HG03280 (cell line): ENCODE measurements at regions not wholly inside any gene's neighbourhood (a gene's known extent, or its start where the extent isn't known, plus 50 kb on each side); places are given as distances from the start of the nearest gene placed in this dataset.
"Not testable (repeated sequence)": the region's sequence is repeated elsewhere in the genome, so short reads cannot be mapped to it uniquely, and the experiment has no call there.

Experiments used
- ATAC-seq: cut with Tn5 transposase; IDR thresholded peaks from one replicate; pipeline ENCODE4 v1.9.1; 2021; ENCODE audit warnings: mild to moderate bottlenecking, moderate library complexity; ENCODE audit not compliant: unreplicated experiment

GRCh38 chr4:24212642-24213041 lies 322.8 kb upstream of the PPARGC1A start:
- no peak for ATAC-seq

- no peak for ATAC-seq
Observed at GRCh38 chr4:24211856-24212255, 322.0 kb upstream of the PPARGC1A start.

GRCh38 chr4:24210332-24210902 lies 320.6 kb upstream of the PPARGC1A start:
- no peak for ATAC-seq

DNA sequence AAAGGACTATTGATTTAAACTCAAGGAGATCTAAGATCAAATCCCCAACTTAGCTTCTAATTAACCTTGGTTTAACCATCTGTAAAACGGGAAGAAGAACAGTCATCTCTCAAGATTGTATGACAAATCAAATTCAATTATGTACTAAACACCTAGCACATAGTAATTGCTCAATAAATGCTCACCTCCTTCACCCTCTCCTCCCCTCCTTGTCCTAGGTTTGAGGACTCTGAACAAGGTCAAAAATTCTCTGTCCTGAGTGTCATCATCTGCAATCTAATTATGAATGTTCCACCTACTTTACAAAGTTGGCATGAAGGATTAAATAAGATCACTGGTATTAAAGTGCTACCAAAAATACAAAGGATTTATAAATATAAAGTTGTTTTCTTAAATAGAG lies 320.1 kb upstream of the PPARGC1A start:
- ATAC-seq = no peak

DNA sequence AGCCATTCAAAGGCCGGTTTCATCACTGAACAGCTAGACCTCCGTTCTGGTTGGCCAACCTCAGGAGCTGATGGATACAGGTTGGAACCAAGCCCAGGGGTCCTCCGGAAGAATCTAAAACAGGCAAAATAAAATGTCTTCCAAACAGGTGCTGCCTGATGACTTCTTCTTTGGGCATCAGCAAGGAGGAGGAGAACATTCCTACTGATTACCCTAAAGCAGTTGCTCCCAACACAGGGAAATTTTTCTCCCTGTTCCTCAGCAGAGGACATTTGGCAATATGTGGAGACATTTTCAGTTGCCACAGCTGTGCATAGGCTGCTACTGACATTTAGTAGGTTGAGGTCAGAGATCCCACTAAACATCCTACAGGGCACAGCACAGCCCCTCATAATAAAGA lies 319.3 kb upstream of the PPARGC1A start:
- no peak for ATAC-seq

GRCh38 chr4:24208691-24209090 lies 318.8 kb upstream of the PPARGC1A start:
- ATAC-seq = no peak

- not testable (repeated sequence) for ATAC-seq
Observed at GRCh38 chr4:24204708-24205107, 314.9 kb upstream of the PPARGC1A start.

- no peak for ATAC-seq
Observed at GRCh38 chr4:24203926-24204325, 314.1 kb upstream of the PPARGC1A start.

- ATAC-seq = no peak
Observed at GRCh38 chr4:24202579-24202978, 312.7 kb upstream of the PPARGC1A start.

- no peak for ATAC-seq
Observed at GRCh38 chr4:24197955-24198354, 308.1 kb upstream of the PPARGC1A start.

DNA sequence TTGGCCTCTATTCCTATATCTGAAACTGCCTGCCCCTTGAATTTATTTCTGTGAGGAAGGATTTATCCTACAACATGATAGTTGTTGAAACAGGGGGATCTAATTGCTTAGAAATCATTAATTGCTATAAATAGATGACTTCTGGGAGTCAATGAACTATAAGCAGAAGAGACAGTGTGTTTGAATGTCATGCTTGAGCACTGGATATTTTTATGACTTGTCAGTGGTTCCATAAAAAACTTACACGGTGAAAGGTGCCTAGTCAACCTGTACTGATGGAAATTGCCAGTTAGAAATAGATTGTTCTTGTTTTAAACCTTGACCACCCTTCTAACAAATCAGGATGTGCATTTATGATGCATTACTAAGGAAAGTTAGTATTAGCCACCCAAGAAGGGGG lies 306.9 kb upstream of the PPARGC1A start:
- ATAC-seq = no peak

- no peak for ATAC-seq
Observed at GRCh38 chr4:24195991-24196736, 306.3 kb upstream of the PPARGC1A start.

GRCh38 chr4:24192018-24192641 lies 302.3 kb upstream of the PPARGC1A start:
- no peak for ATAC-seq

- no peak for ATAC-seq
Observed at GRCh38 chr4:24190761-24191695, 301.2 kb upstream of the PPARGC1A start.

GRCh38 chr4:24188459-24188858 lies 298.6 kb upstream of the PPARGC1A start:
- ATAC-seq = no peak

GRCh38 chr4:24186466-24186865 lies 296.6 kb upstream of the PPARGC1A start:
- no peak for ATAC-seq

DNA sequence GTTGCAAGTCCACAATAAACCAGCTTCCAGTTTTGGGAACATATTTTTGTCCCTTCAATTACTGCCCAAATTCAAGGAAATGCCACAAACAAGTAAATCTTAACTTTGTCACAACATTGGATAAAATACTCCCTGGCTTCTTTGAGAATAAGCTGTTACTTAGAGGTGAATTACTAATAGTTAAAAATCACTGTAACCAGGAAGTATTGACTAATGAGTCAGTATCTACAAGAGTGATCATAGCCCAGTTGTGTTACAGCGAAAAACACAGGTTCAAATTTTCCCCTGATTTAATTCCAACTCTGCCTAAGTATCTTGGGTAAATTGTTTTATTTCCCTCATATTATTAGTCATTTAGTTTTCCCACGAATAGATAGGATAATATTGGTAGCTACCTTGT lies 291.2 kb upstream of the PPARGC1A start:
- ATAC-seq = no peak

DNA sequence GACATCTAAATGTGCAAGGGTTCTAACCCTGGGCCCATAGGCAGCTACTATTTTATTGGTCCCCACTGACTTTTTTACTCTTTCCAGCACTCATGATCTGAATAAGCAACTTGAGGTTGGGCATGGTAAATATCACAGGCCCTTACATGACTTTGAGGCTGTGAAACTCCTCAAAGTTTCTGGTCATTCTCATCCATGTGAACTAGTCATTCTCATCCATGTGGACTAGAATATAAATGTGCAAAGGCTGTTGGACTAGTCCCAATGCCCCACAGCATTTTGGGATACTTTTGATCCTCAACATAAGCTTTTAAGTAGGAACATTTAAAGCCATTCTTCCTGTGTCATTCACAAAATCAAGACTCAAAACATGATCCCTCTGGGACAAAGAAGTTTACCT lies 290.7 kb upstream of the PPARGC1A start:
- no peak for ATAC-seq

- no peak for ATAC-seq
Observed at GRCh38 chr4:24179201-24179840, 289.5 kb upstream of the PPARGC1A start.

- ATAC-seq = not testable (repeated sequence)
Observed at GRCh38 chr4:24177443-24177842, 287.6 kb upstream of the PPARGC1A start.

- ATAC-seq = no peak
Observed at GRCh38 chr4:24175707-24176106, 285.9 kb upstream of the PPARGC1A start.
